ENCODE measurements at regions not wholly inside any gene's neighbourhood (a gene's known extent, or its start where the extent isn't known, plus 50 kb on each side); places are given as distances from the start of the nearest gene placed in this dataset.

- Histone ChIP-seq H3K4me1 (no peaks in the 10 kb centered on the region), H3K4me3 (no peak overlapping the region), H3K27ac (no peak overlapping the region), H3K36me3 (no peaks in the 10 kb centered on the region), H3K27me3 (no peaks in the 10 kb centered on the region), H3K9me3 (no peaks in the 10 kb centered on the region)
- DNase-seq = no peak
- no peak for TF ChIP-seq CTCF (IDR thresholded peaks at IDR 0.05)
- no peak for TF ChIP-seq POLR2A (IDR thresholded peaks at IDR 0.05)
These were observed 599.2 kb downstream of the TUSC7 start for GRCh38 chr3:117308756-117309155.

GRCh38 chr3:117310536-117310935 lies 601.0 kb downstream of the TUSC7 start:
- no peak overlapping the region for H3K4me3 ChIP-seq
- no peaks in the 10 kb centered on the region for H3K36me3 ChIP-seq
- H3K27ac ChIP-seq = no peak overlapping the region
- H3K27me3 ChIP-seq = no peaks in the 10 kb centered on the region
- DNase-seq = no peak
- H3K4me1 ChIP-seq = no peaks in the 10 kb centered on the region
- TF ChIP-seq POLR2A (IDR thresholded peaks at IDR 0.05) (no peak), CTCF (IDR thresholded peaks at IDR 0.05) (no peak)
- no peaks in the 10 kb centered on the region for H3K9me3 ChIP-seq

- Histone ChIP-seq H3K4me3 (no peak overlapping the region), H3K9me3 (no peaks in the 10 kb centered on the region), H3K27ac (no peak overlapping the region), H3K4me1 (no peaks in the 10 kb centered on the region), H3K36me3 (no peaks in the 10 kb centered on the region), H3K27me3 (no peaks in the 10 kb centered on the region)
- TF ChIP-seq CTCF (IDR thresholded peaks at IDR 0.05) = no peak
- TF ChIP-seq POLR2A (IDR thresholded peaks at IDR 0.05) = no peak
- DNase-seq = no peak
These were observed 605.0 kb downstream of the TUSC7 start for GRCh38 chr3:117314441-117315150.

- no peak for DNase-seq
- H3K4me1 ChIP-seq = no peaks in the 10 kb centered on the region
- no peaks in the 10 kb centered on the region for H3K9me3 ChIP-seq
- no peak overlapping the region for H3K4me3 ChIP-seq
- no peak for TF ChIP-seq CTCF (IDR thresholded peaks at IDR 0.05)
- TF ChIP-seq POLR2A (IDR thresholded peaks at IDR 0.05) = no peak
- H3K27ac ChIP-seq = no peak overlapping the region
- no peaks in the 10 kb centered on the region for H3K27me3 ChIP-seq
- H3K36me3 ChIP-seq = no peaks in the 10 kb centered on the region
These were observed 613.3 kb downstream of the TUSC7 start for GRCh38 chr3:117322866-117323265.

GRCh38 chr3:117346901-117347300 lies 637.3 kb downstream of the TUSC7 start:
- no peaks in the 10 kb centered on the region for H3K9me3 ChIP-seq
- H3K4me3 ChIP-seq = no peak overlapping the region
- no peaks in the 10 kb centered on the region for H3K36me3 ChIP-seq
- TF ChIP-seq POLR2A (IDR thresholded peaks at IDR 0.05) (no peak), CTCF (IDR thresholded peaks at IDR 0.05) (no peak)
- no peaks in the 10 kb centered on the region for H3K27me3 ChIP-seq
- no peak for DNase-seq
- H3K4me1 ChIP-seq = no peaks in the 10 kb centered on the region
- no peak overlapping the region for H3K27ac ChIP-seq

- Histone ChIP-seq H3K9me3 (no peaks in the 10 kb centered on the region), H3K4me1 (no peaks in the 10 kb centered on the region), H3K4me3 (no peak overlapping the region), H3K36me3 (no peaks in the 10 kb centered on the region), H3K27me3 (no peaks in the 10 kb centered on the region), H3K27ac (no peak overlapping the region)
- no peak for TF ChIP-seq POLR2A (IDR thresholded peaks at IDR 0.05)
- TF ChIP-seq CTCF (IDR thresholded peaks at IDR 0.05) = no peak
- no peak for DNase-seq
These were observed 639.3 kb downstream of the TUSC7 start for GRCh38 chr3:117348884-117349283.

Data from Peyer's patch (tissue), 4 donors.